Endothelial cell of umbilical vein (primary cell): ENCODE measurements at regions not wholly inside any gene's neighbourhood (a gene's known extent, or its start where the extent isn't known, plus 50 kb on each side); places are given as distances from the start of the nearest gene placed in this dataset.

ENCODE experiments used
- BruUV-seq: library from RNA; stranded (reverse); fragments of 400-500 nt; replicated peaks from 2 replicates; lab custom pipeline; 2021; lab: Mats Ljungman, UMichigan
- CTCF ChIA-PET: fragments of 300-600, 350-600 bp; sonication (Branson Sonifier 250); formaldehyde crosslinking; loops from one replicate; lab custom pipeline; 2021; ENCODE audit warnings: antibody characterized with exemption, inconsistent platforms; lab: Charles Lee
- POLR2A ChIA-PET: fragments of 300-600, 350-600 bp; sonication (Branson Sonifier 250); formaldehyde crosslinking; loops from one replicate; lab custom pipeline; 2021; ENCODE audit warnings: antibody characterized with exemption, inconsistent platforms; lab: Charles Lee
- DNase-seq: peaks from one replicate; pipeline ENCODE4 v3.0.0-alpha.2; 2011; ENCODE audit warnings: low read depth, low spot score
- FAIRE-seq: peaks from 2 replicates; lab custom pipeline; 2011; peaks lifted over from hg19 to GRCh38; lab: Jason Lieb, UNC
- H2AFZ ChIP-seq: 2 replicates; pipeline ENCODE4 v1.6.0; 2012; ENCODE audit warnings: low read depth, low read length, control low read depth, inconsistent platforms
- H3K27ac ChIP-seq: 2 replicates; pipeline ENCODE4 v1.5.1; 2011; ENCODE audit warnings: low read depth, mild to moderate bottlenecking, control low read depth, low read length, moderate library complexity; ENCODE audit not compliant: insufficient read depth
- H3K27me3 ChIP-seq, 2 experiments: 2 replicates each; pipeline versions ENCODE4 v1.6.0 to v1.6.1; 2011; ENCODE audit warnings: low read length in 2 of 2, mixed read lengths in 1 of 2; ENCODE audit not compliant: control insufficient read depth in 2 of 2, insufficient read depth in 2 of 2
- H3K36me3 ChIP-seq, 2 experiments: 2 replicates in 1 of 2; 3 replicates in 1 of 2; pipeline ENCODE4 v1.5.1; 2011; ENCODE audit warnings: low read length in 2 of 2, mild to moderate bottlenecking in 1 of 2, moderate library complexity in 1 of 2; ENCODE audit not compliant: control insufficient read depth in 2 of 2, insufficient read depth in 2 of 2; ENCODE audit errors: extremely low read depth in 1 of 2
- H3K4me1 ChIP-seq: 3 replicates; pipeline ENCODE4 v1.5.1; 2011; ENCODE audit warnings: mild to moderate bottlenecking, low read length; ENCODE audit not compliant: control insufficient read depth, insufficient read depth; ENCODE audit errors: extremely low read depth
- H3K4me2 ChIP-seq: 2 replicates; pipeline ENCODE4 v1.6.1; 2011; ENCODE audit warnings: low read length, control low read depth, mixed read lengths; ENCODE audit not compliant: insufficient read depth
- H3K4me3 ChIP-seq, 3 experiments: fragments of 200-600 bp in 1 of 3; sonication (generic), shearing (Covaris generic) in 1 of 3; replicated peaks in 1 of 3; 2 replicates each; pipeline ENCODE4 v1.5.1; 2011 to 2016; ENCODE audit warnings: control low read depth in 3 of 3, low read length in 3 of 3, mild to moderate bottlenecking in 2 of 3, inconsistent platforms in 1 of 3, low read depth in 1 of 3, moderate library complexity in 1 of 3; ENCODE audit not compliant: insufficient read depth in 1 of 3
- H3K79me2 ChIP-seq: 2 replicates; pipeline ENCODE4 v1.6.0; 2012; ENCODE audit warnings: low read length, inconsistent platforms; ENCODE audit not compliant: control insufficient read depth, insufficient read depth
- H3K9ac ChIP-seq: replicated peaks from 2 replicates; pipeline ENCODE3; 2011; ENCODE audit warnings: low read length, control low read depth; ENCODE audit not compliant: insufficient read depth; ENCODE audit errors: extremely low read depth
- H3K9me1 ChIP-seq: replicated peaks from 3 replicates; pipeline ENCODE4 v1.6.0; 2011; ENCODE audit warnings: mild to moderate bottlenecking, low read length; ENCODE audit not compliant: control insufficient read depth, insufficient read depth; ENCODE audit errors: extremely low read depth
- H3K9me3 ChIP-seq: replicated peaks from 2 replicates; pipeline ENCODE4 v1.5.1; 2012; ENCODE audit warnings: low read length, inconsistent platforms; ENCODE audit not compliant: control insufficient read depth, insufficient read depth
- H4K20me1 ChIP-seq: replicated peaks from 2 replicates; pipeline ENCODE3; 2011; ENCODE audit warnings: mild to moderate bottlenecking, low read length; ENCODE audit not compliant: control insufficient read depth, insufficient read depth; ENCODE audit errors: extremely low read depth
- CTCF ChIP-seq, 2 donors: IDR thresholded peaks; 1 replicate in 1 of 2; 2 replicates in 1 of 2; pipeline ENCODE4 v1.5.1; 2011; ENCODE audit warnings: low read length in 2 of 2, mild to moderate bottlenecking in 2 of 2, moderate library complexity in 2 of 2, control low read depth in 1 of 2, inconsistent platforms in 1 of 2, low read depth in 1 of 2; ENCODE audit not compliant: insufficient read depth in 1 of 2; ENCODE audit errors: extremely low read depth in 1 of 2
- EZH2 ChIP-seq: IDR thresholded peaks from 2 replicates; pipeline ENCODE4 v1.6.1; 2012; ENCODE audit warnings: borderline replicate concordance, low read depth, mild to moderate bottlenecking, moderate library complexity, low read length, inconsistent platforms; ENCODE audit not compliant: severe bottlenecking
- FOS ChIP-seq: IDR thresholded peaks from 2 replicates; pipeline ENCODE4 v1.6.1; 2011; ENCODE audit warnings: mild to moderate bottlenecking, low read length, moderate library complexity, borderline replicate concordance; ENCODE audit not compliant: insufficient read depth
- GATA2 ChIP-seq: IDR thresholded peaks from 2 replicates; pipeline ENCODE4 v1.7.0; 2011; ENCODE audit warnings: low read depth, mild to moderate bottlenecking, moderate library complexity, mixed read lengths, low read length; ENCODE audit not compliant: insufficient read length, insufficient read depth
- JUN ChIP-seq: IDR thresholded peaks from 2 replicates; pipeline ENCODE4 v1.6.1; 2011; ENCODE audit warnings: borderline replicate concordance, low read depth; ENCODE audit not compliant: insufficient read length, insufficient read depth
- MAX ChIP-seq: IDR thresholded peaks from 2 replicates; pipeline ENCODE4 v1.6.1; 2011; ENCODE audit not compliant: insufficient read depth, insufficient read length
- MYC ChIP-seq: IDR thresholded peaks from one replicate; pipeline ENCODE4 v1.6.1; 2011; ENCODE audit warnings: mild to moderate bottlenecking, low read depth, low read length
- POLR2A ChIP-seq: IDR thresholded peaks from 2 replicates; pipeline ENCODE4 v1.6.1; 2012; ENCODE audit warnings: low read depth, mild to moderate bottlenecking, control low read depth, low read length
- POLR2AphosphoS5 ChIP-seq: IDR thresholded peaks from 2 replicates; pipeline ENCODE4 v1.6.1; 2012; ENCODE audit warnings: low read depth, mild to moderate bottlenecking, control low read depth, low read length, moderate library complexity; ENCODE audit not compliant: insufficient read depth
- dilution Hi-C: fragments of 300-500 bp; cut with MboI; formaldehyde crosslinking; loops from one replicate; pipeline ENCODE4 v1.15.0; 2019; ENCODE audit warnings: low sequenced_read_pairs; ENCODE audit not compliant: extremely low pct_ligation_motif_present
- intact Hi-C: fragments of 100-400 bp; cut with micrococcal nuclease; formaldehyde crosslinking; loops from one replicate; pipeline ENCODE4 v1.10.0; 2022

- Histone ChIP-seq H3K9me1 (no peaks in the 10 kb centered on the region), H3K27me3 (no peaks in the 10 kb centered on the region), H3K4me1 (no peaks in the 10 kb centered on the region), H4K20me1 (no peaks in the 10 kb centered on the region), H3K9ac (no peak overlapping the region), H3K4me3 (no peak overlapping the region), H3K79me2 (no peaks in the 10 kb centered on the region), H2AFZ (no peak overlapping the region), H3K9me3 (peaks cover 2% of the 10 kb centered on the region), H3K36me3 (no peaks in the 10 kb centered on the region), H3K27ac (no peak overlapping the region), H3K4me2 (no peak overlapping the region)
- ChIA-PET POLR2A (no interaction called here), CTCF (no interaction called here)
- dilution Hi-C loops: no loop called here
- no peak for DNase-seq
- intact Hi-C loops: no loop called here
- TF ChIP-seq JUN (no peak), CTCF (IDR thresholded peaks at IDR 0.05; ENCODE audit: extremely low read depth in 1 of 2, insufficient read depth in 1 of 2, low read depth in 1 of 2, low read length in 2 of 2) (no peak), MAX (no peak), POLR2AphosphoS5 (no peak), POLR2A (no peak), FOS (no peak), GATA2 (no peak), EZH2 (no peak), MYC (no peak)
- BruUV-seq: no TSS peak
- no peak for FAIRE-seq
Observed at GRCh38 chr20:18904192-18904591, 90.6 kb downstream of the SCP2D1 start.
